DND-41 (cell line): ENCODE measurements at regions not wholly inside any gene's neighbourhood (a gene's known extent, or its start where the extent isn't known, plus 50 kb on each side); places are given as distances from the start of the nearest gene placed in this dataset.

ENCODE experiments used
- ATAC-seq: fragments of 200-7000 bp; cut with Tn5 transposase; 3 replicates; pipeline ENCODE4 v1.9.1; 2021; ENCODE audit warnings: low read depth; ENCODE audit not compliant: insufficient read depth
- DNase-seq: peaks from one replicate; pipeline ENCODE4 v3.0.0-alpha.2; 2020
- H2AFZ ChIP-seq: 2 replicates; pipeline ENCODE4 v1.6.0; 2012; ENCODE audit warnings: low read depth, low read length
- H3K27ac ChIP-seq: 2 replicates; pipeline ENCODE4 v1.5.1; 2012; ENCODE audit warnings: low read length, inconsistent platforms
- H3K27me3 ChIP-seq: fragments of 200-600 bp; sonication (generic); 2 replicates; pipeline ENCODE4 v1.6.0; 2012; ENCODE audit warnings: low read length, mild to moderate bottlenecking, inconsistent platforms; ENCODE audit not compliant: insufficient read depth, poor library complexity
- H3K36me3 ChIP-seq: 2 replicates; pipeline ENCODE4 v1.5.1; 2012; ENCODE audit warnings: low read length, inconsistent platforms; ENCODE audit not compliant: insufficient read depth
- H3K4me1 ChIP-seq: 2 replicates; pipeline ENCODE4 v1.5.1; 2012; ENCODE audit warnings: mild to moderate bottlenecking, low read length; ENCODE audit not compliant: insufficient read depth
- H3K4me2 ChIP-seq: 2 replicates; pipeline ENCODE4 v1.6.0; 2012; ENCODE audit warnings: mild to moderate bottlenecking, moderate library complexity, low read length, inconsistent platforms; ENCODE audit not compliant: insufficient read depth
- H3K4me3 ChIP-seq, 2 experiments: fragments of 200-600 bp in 1 of 2; shearing (Covaris generic) in 1 of 2; 2 replicates each; pipeline ENCODE4 v1.5.1; 2012 to 2016; ENCODE audit warnings: inconsistent platforms in 2 of 2, low read length in 2 of 2, mild to moderate bottlenecking in 2 of 2, low read depth in 1 of 2, moderate library complexity in 1 of 2
- H3K79me2 ChIP-seq: 2 replicates; pipeline ENCODE4 v1.6.0; 2012; ENCODE audit warnings: low read length, inconsistent platforms; ENCODE audit not compliant: insufficient read depth
- H3K9ac ChIP-seq: 2 replicates; pipeline ENCODE4 v1.6.0; 2012; ENCODE audit warnings: low read depth, mild to moderate bottlenecking, inconsistent platforms, low read length, moderate library complexity
- H3K9me3 ChIP-seq: 2 replicates; pipeline ENCODE4 v1.5.1; 2012; ENCODE audit warnings: low read length, moderate library complexity, mild to moderate bottlenecking, inconsistent platforms; ENCODE audit not compliant: insufficient read depth, severe bottlenecking
- H4K20me1 ChIP-seq: 2 replicates; pipeline ENCODE4 v1.6.0; 2012; ENCODE audit warnings: low read length; ENCODE audit not compliant: insufficient read depth
- EZH2 ChIP-seq: IDR thresholded peaks from 3 replicates; pipeline ENCODE4 v1.6.1; 2012; ENCODE audit warnings: borderline replicate concordance, low read depth, mild to moderate bottlenecking, moderate library complexity, low read length, inconsistent platforms; ENCODE audit not compliant: severe bottlenecking
- TF ChIP-seq, protein P1 (sequence below): IDR thresholded peaks from 2 replicates; pipeline ENCODE4 v1.5.1; 2012; ENCODE audit warnings: borderline replicate concordance, low read length, moderate library complexity, mild to moderate bottlenecking; ENCODE audit not compliant: poor library complexity, severe bottlenecking; ENCODE audit errors: extremely low read depth

DNA sequence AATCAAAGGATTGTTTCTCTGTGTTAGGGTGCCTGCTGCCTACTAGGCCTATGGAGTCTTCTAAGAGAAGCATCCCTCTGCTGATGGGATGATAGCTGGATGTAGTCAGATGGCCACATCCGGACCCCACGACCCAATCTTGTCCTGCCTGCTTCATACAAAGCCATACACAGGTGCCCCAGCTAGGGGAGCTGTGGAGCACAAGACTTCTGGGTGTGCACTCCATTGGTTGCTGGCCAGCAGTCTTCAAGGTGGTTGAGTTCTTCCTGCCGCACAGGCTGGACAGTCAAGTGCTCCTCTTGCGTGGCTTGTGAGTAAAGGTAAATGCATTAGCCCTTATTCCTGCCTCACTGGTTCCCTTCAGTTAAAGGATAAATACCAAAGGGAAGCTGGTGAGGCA is 120.2 kb downstream of the TEX36 start:
- Histone ChIP-seq H3K27me3 (no peaks in the 10 kb centered on the region), H3K27ac (no peak overlapping the region), H3K9ac (no peak overlapping the region), H4K20me1 (no peaks in the 10 kb centered on the region), H2AFZ (no peak overlapping the region), H3K36me3 (no peaks in the 10 kb centered on the region), H3K4me2 (no peak overlapping the region), H3K4me1 (no peaks in the 10 kb centered on the region), H3K79me2 (no peaks in the 10 kb centered on the region), H3K9me3 (no peaks in the 10 kb centered on the region), H3K4me3 (no peak overlapping the region)
- TF ChIP-seq EZH2, result no peak
- TF ChIP-seq, protein P1, sequence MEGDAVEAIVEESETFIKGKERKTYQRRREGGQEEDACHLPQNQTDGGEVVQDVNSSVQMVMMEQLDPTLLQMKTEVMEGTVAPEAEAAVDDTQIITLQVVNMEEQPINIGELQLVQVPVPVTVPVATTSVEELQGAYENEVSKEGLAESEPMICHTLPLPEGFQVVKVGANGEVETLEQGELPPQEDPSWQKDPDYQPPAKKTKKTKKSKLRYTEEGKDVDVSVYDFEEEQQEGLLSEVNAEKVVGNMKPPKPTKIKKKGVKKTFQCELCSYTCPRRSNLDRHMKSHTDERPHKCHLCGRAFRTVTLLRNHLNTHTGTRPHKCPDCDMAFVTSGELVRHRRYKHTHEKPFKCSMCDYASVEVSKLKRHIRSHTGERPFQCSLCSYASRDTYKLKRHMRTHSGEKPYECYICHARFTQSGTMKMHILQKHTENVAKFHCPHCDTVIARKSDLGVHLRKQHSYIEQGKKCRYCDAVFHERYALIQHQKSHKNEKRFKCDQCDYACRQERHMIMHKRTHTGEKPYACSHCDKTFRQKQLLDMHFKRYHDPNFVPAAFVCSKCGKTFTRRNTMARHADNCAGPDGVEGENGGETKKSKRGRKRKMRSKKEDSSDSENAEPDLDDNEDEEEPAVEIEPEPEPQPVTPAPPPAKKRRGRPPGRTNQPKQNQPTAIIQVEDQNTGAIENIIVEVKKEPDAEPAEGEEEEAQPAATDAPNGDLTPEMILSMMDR, result peak; percentile 9
- ATAC-seq (no peak), DNase-seq (no peak)

DNA sequence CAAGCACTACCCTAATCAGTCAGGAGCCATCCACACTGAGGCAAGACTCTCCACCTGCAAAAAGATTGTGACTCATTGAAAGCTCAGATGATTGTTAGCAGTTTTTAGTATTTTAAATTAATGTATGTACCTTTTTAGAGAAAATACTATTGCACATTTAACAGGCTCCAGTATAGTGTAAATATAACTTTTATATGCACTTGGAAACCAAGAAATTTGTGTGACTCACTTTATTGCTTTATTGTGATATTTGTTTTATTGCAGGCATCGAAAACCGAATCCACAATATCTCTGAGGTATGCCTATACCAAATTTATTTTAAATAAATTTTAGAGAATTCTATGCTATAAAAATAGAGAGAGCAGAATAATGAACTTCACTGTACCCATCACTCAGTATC is 122.0 kb downstream of the TEX36 start:
- Histone ChIP-seq H3K27me3 (peaks cover 4% of the 10 kb centered on the region), H3K9me3 (no peaks in the 10 kb centered on the region), H3K36me3 (no peaks in the 10 kb centered on the region), H3K4me3 (no peak overlapping the region), H3K4me2 (no peak overlapping the region), H3K27ac (no peak overlapping the region), H4K20me1 (no peaks in the 10 kb centered on the region), H2AFZ (no peak overlapping the region), H3K4me1 (no peaks in the 10 kb centered on the region), H3K9ac (no peak overlapping the region), H3K79me2 (no peaks in the 10 kb centered on the region)
- TF ChIP-seq, protein P1, result no peak
- TF ChIP-seq EZH2, result no peak
- no peak for ATAC-seq
- DNase-seq, result no peak

DNA sequence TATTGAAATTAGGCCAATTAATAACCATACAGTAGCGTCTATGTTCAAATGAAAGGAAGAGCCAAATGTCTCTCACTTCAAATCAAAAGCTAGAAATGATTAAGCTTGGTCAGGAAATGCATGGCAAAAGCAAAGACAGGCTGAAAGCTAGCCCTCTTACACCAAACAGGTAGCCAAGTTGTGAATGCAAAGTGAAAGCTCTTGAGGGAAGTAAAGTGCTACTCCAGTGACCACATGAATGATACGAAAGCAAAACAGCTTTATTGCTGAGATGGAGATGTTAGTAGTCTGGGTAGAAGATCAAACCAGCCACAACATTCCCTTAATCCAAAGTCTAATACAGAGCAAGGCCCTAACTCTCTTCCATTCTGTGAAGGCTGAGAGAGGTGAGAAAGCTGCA is 123.8 kb downstream of the TEX36 start:
- Histone ChIP-seq H3K79me2 (no peaks in the 10 kb centered on the region), H3K27ac (no peak overlapping the region), H3K9me3 (no peaks in the 10 kb centered on the region), H3K4me2 (no peak overlapping the region), H3K9ac (no peak overlapping the region), H3K36me3 (no peaks in the 10 kb centered on the region), H2AFZ (no peak overlapping the region), H3K27me3 (peaks cover 4% of the 10 kb centered on the region), H3K4me1 (no peaks in the 10 kb centered on the region), H3K4me3 (no peak overlapping the region), H4K20me1 (no peaks in the 10 kb centered on the region)
- ATAC-seq (no peak), DNase-seq (no peak)
- no peak for TF ChIP-seq EZH2
- TF ChIP-seq, protein P1, result no peak
